Thyroid gland (tissue), 4 donors: ENCODE measurements at regions not wholly inside any gene's neighbourhood (a gene's known extent, or its start where the extent isn't known, plus 50 kb on each side); places are given as distances from the start of the nearest gene placed in this dataset.

Source experiments
- DNase-seq, 2 donors: peaks; one replicate each; pipeline ENCODE4 v3.0.0-alpha.2; 2019
- H3K27ac ChIP-seq, 3 donors: fragments of 200-600 bp; sonication (generic); 1 replicate in 2 of 3; 2 replicates in 1 of 3; pipeline ENCODE4 v1.5.1; 2016 to 2019; ENCODE audit warnings: mild to moderate bottlenecking in 1 of 3, moderate library complexity in 1 of 3
- H3K27me3 ChIP-seq: fragments of 200-600 bp; sonication (generic); one replicate; pipeline ENCODE4 v1.5.1; 2019
- H3K36me3 ChIP-seq, 2 donors: fragments of 200-600 bp; sonication (generic); one replicate each; pipeline ENCODE4 v1.5.1; 2016 to 2019
- H3K4me1 ChIP-seq, 2 donors: fragments of 200-600 bp; sonication (generic); one replicate each; pipeline ENCODE4 v1.5.1; 2017 to 2019
- H3K4me3 ChIP-seq, 3 donors: fragments of 200-600 bp; sonication (generic); replicated peaks in 1 of 3; 1 replicate in 2 of 3; 2 replicates in 1 of 3; pipeline ENCODE4 v1.5.1; 2016; ENCODE audit warnings: mild to moderate bottlenecking in 1 of 3
- H3K9me3 ChIP-seq: fragments of 200-600 bp; sonication (generic); one replicate; pipeline ENCODE4 v1.5.1; 2017
- CTCF ChIP-seq, 6 experiments: fragments of 200-600 bp in 3 of 6; fragments of 450-650 bp in 3 of 6; sonication (generic) in 3 of 6; IDR thresholded peaks; one replicate each; pipeline ENCODE4 v1.5.1; 2016 to 2019; ENCODE audit warnings: antibody characterized with exemption in 6 of 6, mild to moderate bottlenecking in 2 of 6, inconsistent platforms in 1 of 6, moderate library complexity in 1 of 6
- POLR2A ChIP-seq, 2 donors: fragments of 450-650 bp; IDR thresholded peaks; one replicate each; pipeline ENCODE4 v1.6.1; 2017; ENCODE audit warnings: antibody characterized with exemption in 2 of 2, mild to moderate bottlenecking in 2 of 2, moderate library complexity in 1 of 2
- WGBS, 2 donors: methylation state at CpG; one replicate each; pipeline ENCODE4 v1.1.5; 2017; 5-methylcytosine and 5-hydroxymethylcytosine counted together
- intact Hi-C: fragments of 100-400 bp; cut with DNase I; formaldehyde crosslinking; loops from one replicate; pipeline ENCODE4 v1.15.1; 2023

GRCh38 chr9:84403288-84403687 is 62.7 kb upstream of the SLC28A3 start:
- Histone ChIP-seq H3K27ac (no peak overlapping the region), H3K36me3 (no peaks in the 10 kb centered on the region), H3K9me3 (no peaks in the 10 kb centered on the region), H3K4me1 (no peaks in the 10 kb centered on the region), H3K27me3 (no peaks in the 10 kb centered on the region), H3K4me3 (no peak overlapping the region)
- no peak for TF ChIP-seq POLR2A (IDR thresholded peaks at IDR 0.05)
- no peak for TF ChIP-seq CTCF (IDR thresholded peaks at IDR 0.05)
- no peak for DNase-seq
- WGBS, 2 donors, result 70 to 80% methylated on average over 3 of the region's 3 CpGs
- intact Hi-C loops, result loop anchor here (5.0 to 10.0 kb wide), 3 partner anchors 264 to 554 kb away; partner anchors contain the start of gene NTRK2

GRCh38 chr9:84404095-84404686 is 63.6 kb upstream of the SLC28A3 start:
- no peaks in the 10 kb centered on the region for H3K9me3 ChIP-seq
- H3K27ac ChIP-seq, result no peak overlapping the region
- peak; percentile 22 to 34 for DNase-seq
- no peak overlapping the region for H3K4me3 ChIP-seq
- no peaks in the 10 kb centered on the region for H3K27me3 ChIP-seq
- H3K36me3 ChIP-seq, result no peaks in the 10 kb centered on the region
- TF ChIP-seq POLR2A (IDR thresholded peaks at IDR 0.05) (no peak), CTCF (IDR thresholded peaks at IDR 0.05) (peak; percentile 29 to 84 (median 70))
- 42% methylated on average over 8 of the region's 8 CpGs for WGBS, 2 donors
- H3K4me1 ChIP-seq, result no peaks in the 10 kb centered on the region
- intact Hi-C loops, result loop anchor here (5.0 to 10.0 kb wide), 3 partner anchors 263 to 553 kb away; partner anchors contain the start of gene NTRK2

DNA sequence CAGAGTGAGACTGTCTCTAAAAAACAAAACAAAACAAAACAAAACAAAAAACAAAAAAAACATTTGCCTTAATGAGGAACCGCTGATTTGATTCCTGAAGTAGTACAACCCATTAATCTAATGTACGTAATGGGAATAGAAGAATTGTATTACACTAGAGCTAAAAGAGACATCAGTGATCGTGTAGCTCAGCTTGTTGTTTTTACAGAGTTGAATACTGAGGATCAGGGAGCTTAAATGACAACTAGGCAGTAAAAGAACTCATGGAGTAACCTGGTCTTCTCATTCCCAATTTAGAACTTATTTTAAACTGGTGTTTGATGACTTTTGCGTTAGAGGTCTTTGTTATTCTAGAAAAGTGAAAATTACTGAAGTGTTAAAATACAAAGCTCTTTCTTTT is 65.1 kb upstream of the SLC28A3 start:
- TF ChIP-seq POLR2A (IDR thresholded peaks at IDR 0.05) (no peak), CTCF (IDR thresholded peaks at IDR 0.05) (no peak)
- intact Hi-C loops, result loop anchor here (10.0 kb wide), 1 partner anchor 379 kb away; no protein-coding TSS in a partner anchor
- Histone ChIP-seq H3K27me3 (no peaks in the 10 kb centered on the region), H3K27ac (no peak overlapping the region), H3K36me3 (no peaks in the 10 kb centered on the region), H3K4me3 (no peak overlapping the region), H3K9me3 (no peaks in the 10 kb centered on the region), H3K4me1 (no peaks in the 10 kb centered on the region)
- no peak for DNase-seq
- 68 to 76% methylated on average over 4 of the region's 4 CpGs for WGBS, 2 donors

DNA sequence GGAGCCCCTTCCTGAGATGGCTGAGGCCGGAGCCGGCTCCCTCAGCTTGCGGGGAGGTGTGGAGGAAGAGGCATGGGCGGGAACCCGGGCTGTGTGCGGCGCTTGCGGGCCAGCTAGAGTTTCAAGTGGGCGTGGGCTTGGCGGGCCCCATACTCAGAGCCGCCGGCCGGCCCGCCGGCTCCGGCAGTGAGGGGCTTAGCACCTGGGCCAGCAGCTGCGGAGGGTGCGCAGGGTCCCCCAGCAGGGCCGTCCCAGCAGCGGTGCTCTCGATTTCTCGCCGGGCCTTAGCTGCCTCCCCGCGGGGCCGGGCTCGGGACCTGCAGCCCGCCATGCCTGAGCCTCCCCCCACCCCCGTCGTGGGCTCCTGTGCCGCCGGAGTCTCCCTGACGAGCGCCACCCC is 67.9 kb upstream of the SLC28A3 start:
- Histone ChIP-seq H3K27ac (no peak overlapping the region), H3K27me3 (no peaks in the 10 kb centered on the region), H3K4me1 (peaks cover 4 to 5% of the 10 kb centered on the region in 2 donors), H3K9me3 (no peaks in the 10 kb centered on the region), H3K36me3 (no peaks in the 10 kb centered on the region), H3K4me3 (no peak overlapping the region)
- intact Hi-C loops, result loop anchor here (10.0 kb wide), 1 partner anchor 376 kb away; no protein-coding TSS in a partner anchor
- 98 to 99% methylated on average over 25 of the region's 34 CpGs for WGBS, 2 donors
- no peak for DNase-seq
- no peak for TF ChIP-seq POLR2A (IDR thresholded peaks at IDR 0.05)
- TF ChIP-seq CTCF (IDR thresholded peaks at IDR 0.05), result no peak

DNA sequence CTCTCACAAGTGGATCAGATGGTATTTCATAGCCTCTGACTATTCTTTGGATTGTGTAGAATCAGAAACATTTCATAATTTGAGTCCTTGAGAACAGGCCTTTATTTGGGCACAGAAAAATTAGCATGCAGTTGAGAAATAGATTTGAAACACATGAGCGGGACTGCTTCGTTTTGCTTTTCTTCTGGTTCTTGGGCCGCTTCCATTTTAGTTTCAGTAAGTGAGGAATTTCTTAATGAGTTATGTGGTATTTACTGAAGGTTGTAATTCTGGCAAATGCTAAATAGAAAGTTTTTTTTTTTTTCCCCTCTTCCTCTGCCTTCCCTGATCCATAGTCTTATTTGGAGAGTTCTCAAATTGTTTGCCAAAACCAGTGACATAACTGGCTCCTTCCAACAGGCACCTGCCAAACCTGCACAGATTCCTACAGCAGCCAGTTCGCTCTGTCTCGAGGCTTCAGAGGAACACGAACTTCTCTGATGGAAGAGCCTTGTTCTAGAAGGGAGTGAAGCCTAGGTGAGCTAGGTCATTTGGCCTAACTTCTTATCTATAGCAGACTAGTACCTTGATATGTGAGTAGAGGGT is 71.2 kb upstream of the SLC28A3 start:
- Histone ChIP-seq H3K27me3 (no peaks in the 10 kb centered on the region), H3K36me3 (no peaks in the 10 kb centered on the region), H3K9me3 (no peaks in the 10 kb centered on the region), H3K4me3 (no peak overlapping the region), H3K27ac (peak overlapping the region; percentile 36 to 53 (median 43)), H3K4me1 (peaks cover 4 to 5% of the 10 kb centered on the region in 2 donors)
- WGBS, 2 donors, result 55 to 66% methylated on average over 6 of the region's 6 CpGs
- intact Hi-C loops, result no loop called here
- peak; percentile 12 to 42 for DNase-seq
- TF ChIP-seq POLR2A (IDR thresholded peaks at IDR 0.05), result no peak
- no peak for TF ChIP-seq CTCF (IDR thresholded peaks at IDR 0.05)
